H9 (cell line): ENCODE measurements at regions not wholly inside any gene's neighbourhood (a gene's known extent, or its start where the extent isn't known, plus 50 kb on each side); places are given as distances from the start of the nearest gene placed in this dataset.
A peak's percentile ranks its signal among the peaks of the same experiment; 100 is the strongest.

Source experiments
- DNase-seq: peaks from one replicate; pipeline ENCODE4 v3.0.0-alpha.2; 2017
- H2AFZ ChIP-seq: one replicate; pipeline ENCODE4 v1.6.1; 2013; ENCODE audit warnings: mild to moderate bottlenecking, low read length, control low read depth, moderate library complexity
- H2AK5ac ChIP-seq: 2 replicates; pipeline ENCODE4 v1.6.1; 2013; ENCODE audit warnings: low read length, control low read depth, mixed read lengths; ENCODE audit not compliant: insufficient read length
- H2BK120ac ChIP-seq: one replicate; pipeline ENCODE4 v1.6.1; 2013; ENCODE audit warnings: low read depth, mild to moderate bottlenecking, low read length, control low read depth, inconsistent platforms; ENCODE audit not compliant: poor library complexity, severe bottlenecking
- H2BK12ac ChIP-seq: 2 replicates; pipeline ENCODE4 v1.6.1; 2013; ENCODE audit warnings: low read length, control low read depth, mixed read lengths, low read depth; ENCODE audit not compliant: insufficient read length
- H2BK15ac ChIP-seq: 2 replicates; pipeline ENCODE4 v1.6.1; 2013; ENCODE audit warnings: low read depth, low read length, control low read depth
- H2BK20ac ChIP-seq: one replicate; pipeline ENCODE4 v1.6.1; 2013; ENCODE audit warnings: low read depth, mild to moderate bottlenecking, low read length, control low read depth, inconsistent platforms; ENCODE audit not compliant: poor library complexity, severe bottlenecking
- H2BK5ac ChIP-seq: 2 replicates; pipeline ENCODE4 v1.6.1; 2013; ENCODE audit warnings: low read length, control low read depth, mixed read lengths; ENCODE audit not compliant: insufficient read length
- H3K14ac ChIP-seq: 2 replicates; pipeline ENCODE4 v1.6.1; 2013; ENCODE audit warnings: low read length, control low read depth; ENCODE audit not compliant: insufficient read depth
- H3K18ac ChIP-seq: 2 replicates; pipeline ENCODE4 v1.6.1; 2013; ENCODE audit warnings: low read depth, mild to moderate bottlenecking, mixed read lengths, low read length, control low read depth; ENCODE audit not compliant: insufficient read length
- H3K23ac ChIP-seq: 2 replicates; pipeline ENCODE4 v1.6.1; 2013; ENCODE audit warnings: low read length, control low read depth, mixed read lengths, low read depth; ENCODE audit not compliant: insufficient read length
- H3K23me2 ChIP-seq: 2 replicates; pipeline ENCODE4 v1.6.1; 2013; ENCODE audit warnings: low read depth, mild to moderate bottlenecking, mixed read lengths, low read length, control low read depth; ENCODE audit not compliant: insufficient read length, poor library complexity, severe bottlenecking
- H3K27ac ChIP-seq: 2 replicates; pipeline ENCODE4 v1.5.1; 2013; ENCODE audit warnings: low read length, control low read depth, mixed read lengths, low read depth; ENCODE audit not compliant: insufficient read length
- H3K27me3 ChIP-seq: 2 replicates; pipeline ENCODE4 v1.6.1; 2013; ENCODE audit warnings: low read length, control low read depth, inconsistent platforms; ENCODE audit not compliant: insufficient read depth
- H3K4ac ChIP-seq: 2 replicates; pipeline ENCODE4 v1.6.1; 2013; ENCODE audit warnings: low read depth, mild to moderate bottlenecking, control low read depth, inconsistent platforms, low read length, moderate library complexity
- H3K4me1 ChIP-seq: 2 replicates; pipeline ENCODE4 v1.6.1; 2013; ENCODE audit warnings: low read length, control low read depth, inconsistent platforms; ENCODE audit not compliant: insufficient read depth
- H3K4me2 ChIP-seq: 2 replicates; pipeline ENCODE4 v1.6.1; 2013; ENCODE audit warnings: low read length, control low read depth, mixed read lengths; ENCODE audit not compliant: insufficient read length, insufficient read depth
- H3K56ac ChIP-seq: 2 replicates; pipeline ENCODE4 v1.6.1; 2013; ENCODE audit warnings: low read depth, mild to moderate bottlenecking, mixed read lengths, low read length, control low read depth; ENCODE audit not compliant: insufficient read length
- H3K79me1 ChIP-seq: 2 replicates; pipeline ENCODE4 v1.6.1; 2013; ENCODE audit warnings: low read depth, mild to moderate bottlenecking, moderate library complexity, low read length, control low read depth, inconsistent platforms; ENCODE audit not compliant: insufficient read depth, poor library complexity, severe bottlenecking
- H3K79me2 ChIP-seq: 2 replicates; pipeline ENCODE4 v1.6.1; 2013; ENCODE audit warnings: low read length, control low read depth, inconsistent platforms; ENCODE audit not compliant: insufficient read depth
- H3K9ac ChIP-seq: 2 replicates; pipeline ENCODE4 v1.6.1; 2013; ENCODE audit warnings: low read length, control low read depth, mixed read lengths; ENCODE audit not compliant: insufficient read length; ENCODE audit errors: extremely low read depth
- H3K9me3 ChIP-seq: one replicate; pipeline ENCODE4 v1.6.1; 2013; ENCODE audit warnings: low read depth, low read length, inconsistent platforms; ENCODE audit not compliant: control insufficient read depth
- H3T11ph ChIP-seq: one replicate; pipeline ENCODE4 v1.6.1; 2013; ENCODE audit warnings: mild to moderate bottlenecking, low read length, control low read depth, inconsistent platforms
- H4K20me1 ChIP-seq: one replicate; pipeline ENCODE4 v1.6.1; 2013; ENCODE audit not compliant: control insufficient read depth, insufficient read length, insufficient read depth
- H4K5ac ChIP-seq: 2 replicates; pipeline ENCODE4 v1.6.1; 2013; ENCODE audit warnings: low read depth, mild to moderate bottlenecking, mixed read lengths, low read length, control low read depth; ENCODE audit not compliant: insufficient read length
- H4K8ac ChIP-seq: replicated peaks from 2 replicates; pipeline ENCODE4 v1.6.1; 2013; ENCODE audit warnings: low read length, control low read depth, mixed read lengths, low read depth; ENCODE audit not compliant: insufficient read length
- H4K91ac ChIP-seq: 2 replicates; pipeline ENCODE4 v1.6.1; 2013; ENCODE audit warnings: low read depth, mild to moderate bottlenecking, moderate library complexity, mixed read lengths, low read length, control low read depth; ENCODE audit not compliant: insufficient read length
- H3K27ac Mint-ChIP-seq, 3 experiments: 2 replicates in 2 of 3; 3 replicates in 1 of 3; pipeline ENCODE4 v1.8.0; 2020 to 2021; ENCODE audit warnings: mixed read lengths in 3 of 3, mild to moderate bottlenecking in 1 of 3, moderate library complexity in 1 of 3
- H3K27me3 Mint-ChIP-seq: 2 replicates; pipeline ENCODE4 v1.8.0; 2021; ENCODE audit warnings: low read depth, mild to moderate bottlenecking, moderate library complexity, mixed read lengths
- H3K36me3 Mint-ChIP-seq, 3 experiments: 2 replicates in 2 of 3; 3 replicates in 1 of 3; pipeline ENCODE4 v1.8.0; 2020 to 2021; ENCODE audit warnings: low read depth in 3 of 3, mixed read lengths in 3 of 3; ENCODE audit not compliant: insufficient read depth in 1 of 3
- H3K4me1 Mint-ChIP-seq, 2 experiments: 2 replicates each; pipeline ENCODE4 v1.8.0; 2020; ENCODE audit warnings: mixed read lengths in 2 of 2
- H3K4me3 Mint-ChIP-seq, 2 experiments: 2 replicates in 1 of 2; 3 replicates in 1 of 2; pipeline ENCODE4 v1.8.0; 2020 to 2021; ENCODE audit warnings: mild to moderate bottlenecking in 2 of 2, mixed read lengths in 2 of 2, moderate library complexity in 1 of 2
- H3K9me3 Mint-ChIP-seq, 2 experiments: 2 replicates in 1 of 2; 3 replicates in 1 of 2; pipeline ENCODE4 v1.8.0; 2020; ENCODE audit warnings: mild to moderate bottlenecking in 2 of 2, mixed read lengths in 2 of 2, moderate library complexity in 1 of 2
- CTCF ChIP-seq: fragments of 200-600 bp; sonication (generic); conservative IDR thresholded peaks from 3 replicates; pipeline ENCODE4 v1.8.0; 2021; ENCODE audit warnings: antibody characterized with exemption, mild to moderate bottlenecking
- WGBS: extraction: QIAGEN DNeasy Blood & Tissue Kit; methylation state at CpG from one replicate; pipeline ENCODE4 v1.1.7; 2013; ENCODE audit warnings: missing lambda C conversion rate, low lambda C conversion rate, mixed read lengths; ENCODE audit not compliant: insufficient read length; ENCODE audit errors: extremely low coverage; 5-methylcytosine and 5-hydroxymethylcytosine counted together

- no peak overlapping the region for H3K14ac ChIP-seq
- no peak overlapping the region for H2BK20ac ChIP-seq
- H3K27ac Mint-ChIP-seq, result peak overlapping the region in 2 of 3 experiments; percentile 1 to 41; a peak in 1 of 7 replicates
- no peak overlapping the region for H4K91ac ChIP-seq
- H3K4me3 Mint-ChIP-seq, result no peak overlapping the region
- H3K4me2 ChIP-seq, result no peak overlapping the region
- no peak for DNase-seq
- H3K27ac ChIP-seq, result no peak overlapping the region
- no peak overlapping the region for H3K23ac ChIP-seq
- H2AFZ ChIP-seq, result no peak overlapping the region
- H3K9ac ChIP-seq, result no peak overlapping the region
- peaks cover 9% of the 10 kb centered on the region; the same call in 1 of the 2 replicates for H3K79me2 ChIP-seq
- H2BK5ac ChIP-seq, result no peak overlapping the region
- no CpG with 5 or more reads among the region's 6 CpGs for WGBS
- H3K4ac ChIP-seq, result no peak overlapping the region
- H4K8ac ChIP-seq, result no peak overlapping the region
- H3K4me1 ChIP-seq, result no peaks in the 10 kb centered on the region; the same call in 1 of the 2 replicates
- no peak overlapping the region for H3T11ph ChIP-seq
- TF ChIP-seq CTCF, result no peak
- H2AK5ac ChIP-seq, result no peak overlapping the region
- no peak overlapping the region for H3K18ac ChIP-seq
- no peaks in the 10 kb centered on the region for H3K9me3 ChIP-seq
- H3K9me3 Mint-ChIP-seq, result no peaks in the 10 kb centered on the region
- H4K20me1 ChIP-seq, result no peaks in the 10 kb centered on the region
- no peaks in the 10 kb centered on the region for H3K23me2 ChIP-seq
- no peaks in the 10 kb centered on the region for H3K27me3 ChIP-seq
- H3K4me1 Mint-ChIP-seq, result peaks cover 23 to 27% of the 10 kb centered on the region in 2 experiments
- peaks cover 1 to 9% (median 8%) of the 10 kb centered on the region in 3 experiments; a peak in 5 of 7 replicates for H3K36me3 Mint-ChIP-seq
- H2BK120ac ChIP-seq, result no peak overlapping the region
- peaks cover 10% of the 10 kb centered on the region for H3K79me1 ChIP-seq
- H4K5ac ChIP-seq, result no peak overlapping the region
- H3K56ac ChIP-seq, result no peak overlapping the region
- H2BK12ac ChIP-seq, result no peak overlapping the region
- no peak overlapping the region for H2BK15ac ChIP-seq
- H3K27me3 Mint-ChIP-seq, result no peaks in the 10 kb centered on the region
Measured at GRCh38 chr19:46927106-46927505, 66.3 kb downstream of the ARHGAP35 start.
